HEK293T (cell line): ENCODE measurements at regions not wholly inside any gene's neighbourhood (a gene's known extent, or its start where the extent isn't known, plus 50 kb on each side); places are given as distances from the start of the nearest gene placed in this dataset.

Source experiments
- ARNT ChIP-seq: fragments of 450-650 bp; IDR thresholded peaks from 2 replicates; pipeline ENCODE4 v1.6.1; 2017; ENCODE audit warnings: mild to moderate bottlenecking
- BHLHE40 ChIP-seq: fragments of 450-650 bp; IDR thresholded peaks from 2 replicates; pipeline ENCODE4 v1.6.1; 2016; ENCODE audit warnings: mild to moderate bottlenecking, moderate library complexity, borderline replicate concordance
- ELF4 ChIP-seq: fragments of 450-650 bp; IDR thresholded peaks from 2 replicates; pipeline ENCODE4 v1.6.1; 2017; ENCODE audit warnings: antibody characterized with exemption
- FOXA1 ChIP-seq: fragments of 450-650 bp; IDR thresholded peaks from 2 replicates; pipeline ENCODE4 v1.6.1; 2016; ENCODE audit warnings: mild to moderate bottlenecking
- FOXK2 ChIP-seq: fragments of 450-650 bp; IDR thresholded peaks from 2 replicates; pipeline ENCODE4 v1.6.1; 2016; ENCODE audit warnings: mild to moderate bottlenecking
- FOXM1 ChIP-seq: fragments of 450-650 bp; IDR thresholded peaks from 2 replicates; pipeline ENCODE4 v1.6.1; 2017; ENCODE audit warnings: mild to moderate bottlenecking, borderline replicate concordance
- HDGF ChIP-seq: fragments of 450-650 bp; IDR thresholded peaks from 2 replicates; pipeline ENCODE4 v1.6.1; 2017; ENCODE audit warnings: antibody characterized with exemption, borderline replicate concordance
- L3MBTL2 ChIP-seq: fragments of 450-650 bp; conservative IDR thresholded peaks from 2 replicates; pipeline ENCODE4 v1.6.1; 2016; ENCODE audit warnings: mild to moderate bottlenecking
- NFRKB ChIP-seq: fragments of 450-650 bp; IDR thresholded peaks from 2 replicates; pipeline ENCODE4 v1.6.1; 2016; ENCODE audit warnings: mild to moderate bottlenecking, moderate library complexity
- SP1 ChIP-seq: fragments of 450-650 bp; IDR thresholded peaks from 2 replicates; pipeline ENCODE4 v1.6.1; 2017
- SUZ12 ChIP-seq: fragments of 450-650 bp; IDR thresholded peaks from 2 replicates; pipeline ENCODE4 v1.6.1; 2016; ENCODE audit warnings: mild to moderate bottlenecking
- ZNF384 ChIP-seq: fragments of 450-650 bp; IDR thresholded peaks from 2 replicates; pipeline ENCODE4 v1.6.1; 2016
- TF ChIP-seq, protein P1 (sequence below): fragments of 450-650 bp; IDR thresholded peaks from 2 replicates; pipeline ENCODE4 v1.6.1; 2016

DNA sequence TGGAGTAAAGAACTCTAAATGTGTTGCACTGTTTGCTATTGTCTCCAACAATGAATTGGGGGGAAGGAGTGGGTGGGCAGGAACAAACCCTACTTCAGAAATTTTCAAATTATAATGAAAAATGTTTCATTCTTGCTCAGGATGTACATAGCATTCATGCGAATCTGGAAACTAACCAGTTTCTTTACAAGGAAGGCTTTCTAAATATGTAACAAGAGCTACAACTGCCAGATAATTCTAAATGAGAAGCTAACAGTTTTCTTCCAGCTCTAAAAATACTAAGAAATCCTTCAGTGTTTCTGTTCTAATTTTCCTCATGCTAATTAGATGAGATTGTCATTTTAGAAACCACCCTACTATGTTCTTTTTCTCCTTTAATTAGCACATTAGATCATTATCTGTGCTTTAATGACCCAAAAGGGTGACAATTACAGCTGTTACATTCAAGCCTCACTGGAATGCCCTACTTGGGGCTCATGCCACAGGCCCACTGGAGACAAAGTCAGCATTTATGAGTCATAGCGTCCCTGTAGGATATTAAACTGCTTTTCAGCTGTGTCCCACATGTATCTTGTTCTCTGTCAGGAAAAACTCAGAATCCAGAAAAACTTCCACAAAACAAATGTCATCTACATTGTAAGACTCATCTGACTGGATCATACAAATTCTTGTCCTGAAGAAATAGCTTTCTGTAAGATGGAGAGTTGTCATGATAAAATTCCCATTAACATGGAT lies 804.6 kb upstream of the CXADR start:
- TF ChIP-seq FOXA1 (no peak), ELF4 (no peak), HDGF (no peak), BHLHE40 (no peak), SP1 (no peak), FOXM1 (no peak), SUZ12 (no peak), L3MBTL2 (no peak), FOXK2 (no peak), ARNT (no peak), ZNF384 (no peak), NFRKB (no peak)
- TF ChIP-seq, protein P1, sequence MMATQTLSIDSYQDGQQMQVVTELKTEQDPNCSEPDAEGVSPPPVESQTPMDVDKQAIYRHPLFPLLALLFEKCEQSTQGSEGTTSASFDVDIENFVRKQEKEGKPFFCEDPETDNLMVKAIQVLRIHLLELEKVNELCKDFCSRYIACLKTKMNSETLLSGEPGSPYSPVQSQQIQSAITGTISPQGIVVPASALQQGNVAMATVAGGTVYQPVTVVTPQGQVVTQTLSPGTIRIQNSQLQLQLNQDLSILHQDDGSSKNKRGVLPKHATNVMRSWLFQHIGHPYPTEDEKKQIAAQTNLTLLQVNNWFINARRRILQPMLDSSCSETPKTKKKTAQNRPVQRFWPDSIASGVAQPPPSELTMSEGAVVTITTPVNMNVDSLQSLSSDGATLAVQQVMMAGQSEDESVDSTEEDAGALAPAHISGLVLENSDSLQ = no peak
